ENCODE measurements at regions not wholly inside any gene's neighbourhood (a gene's known extent, or its start where the extent isn't known, plus 50 kb on each side); places are given as distances from the start of the nearest gene placed in this dataset.

DNA sequence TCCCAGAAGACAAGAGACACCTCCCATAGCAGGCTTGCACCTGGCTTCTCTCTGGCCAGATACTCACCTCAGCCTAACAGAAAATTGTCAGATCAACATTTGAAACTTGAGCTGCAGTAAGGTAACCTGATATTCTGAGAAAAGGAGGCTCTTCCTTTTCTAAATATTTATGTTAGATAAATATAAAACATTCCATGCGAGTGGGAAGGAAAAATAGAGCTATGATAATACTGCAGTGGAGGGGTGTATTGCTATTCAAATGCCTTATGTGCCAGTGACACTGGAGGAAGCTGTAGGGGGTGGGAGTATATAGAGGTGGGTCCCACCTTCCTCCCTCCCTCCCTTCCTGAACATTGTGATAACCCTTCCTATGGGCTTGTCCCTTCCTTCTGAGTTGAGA, 515.5 kb upstream of the CHAC2 start:
- 8% methylated on average over 1 of the region's 1 CpG for WGBS (ENCODE audit: missing lambda C conversion rate)
- H3K27ac ChIP-seq: no peak overlapping the region
- H3K4me2 ChIP-seq: no peak overlapping the region
- H3K9me3 ChIP-seq: no peaks in the 10 kb centered on the region
- FAIRE-seq: no peak
- TF ChIP-seq EHMT2 (IDR thresholded peaks at IDR 0.05; ENCODE audit: low read depth): no peak
- TF ChIP-seq HES2 (IDR thresholded peaks at IDR 0.05): no peak
- no peak for TF ChIP-seq HOXB13 (CRISPR knock-in tag; IDR thresholded peaks at IDR 0.05; ENCODE audit: low read depth)
- TF ChIP-seq HOXB5 (CRISPR knock-in tag; IDR thresholded peaks at IDR 0.05): no peak
- TF ChIP-seq ZFP36 (IDR thresholded peaks at IDR 0.05; ENCODE audit: borderline replicate concordance, partially characterized antibody): no peak
- TF ChIP-seq HOXA7 (CRISPR knock-in tag; IDR thresholded peaks at IDR 0.05): no peak
- TF ChIP-seq POLR2AphosphoS2 (conservative IDR thresholded peaks at IDR 0.05; ENCODE audit: low read length): no peak
- DNase-seq (ENCODE audit: low read depth in 1 of 2, low spot score in 1 of 2): no peak
- ATAC-seq: no peak
- H3K4me1 ChIP-seq: no peaks in the 10 kb centered on the region
- ChIA-PET CTCF (no interaction called here), POLR2A (no interaction called here)
- no peak overlapping the region for H3K4me3 ChIP-seq

DNA sequence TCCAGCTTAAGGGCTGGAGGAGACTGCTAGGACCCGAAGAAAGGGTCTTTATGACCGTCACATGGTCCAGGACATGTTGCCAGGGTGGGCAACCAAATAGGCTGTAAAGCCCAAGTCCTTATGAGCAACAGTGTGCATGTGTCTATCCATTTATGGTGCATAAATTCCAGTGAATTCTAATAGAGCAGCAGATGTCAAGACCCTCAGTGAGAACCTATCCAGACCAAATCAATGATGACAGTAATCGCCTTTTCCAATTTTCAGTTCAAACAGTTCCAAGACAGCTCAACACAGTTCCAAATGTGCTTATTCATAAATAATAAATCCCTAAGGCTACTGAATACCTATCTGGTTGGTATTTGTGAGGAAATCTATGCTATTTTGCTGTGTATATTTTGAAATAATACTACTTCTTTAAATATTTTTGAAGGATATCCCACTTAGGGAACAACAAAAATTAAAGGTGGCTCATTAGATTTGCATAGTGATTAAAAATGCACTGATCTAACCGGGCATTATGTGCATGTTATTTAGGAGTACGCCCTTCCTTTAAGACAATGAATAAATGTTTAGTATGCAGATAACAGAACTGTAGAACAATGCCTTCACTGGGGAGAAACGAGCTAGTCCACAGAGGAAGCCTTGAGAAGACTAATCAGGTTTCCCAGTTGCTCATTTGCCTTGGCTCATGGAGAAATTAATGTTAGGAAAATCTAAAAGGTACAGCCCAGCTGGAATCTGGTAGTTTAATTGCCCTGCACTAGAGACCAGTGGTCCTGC, 519.5 kb upstream of the CHAC2 start:
- CTCF ChIA-PET: no interaction called here
- TF ChIP-seq CBX8 (IDR thresholded peaks at IDR 0.05) (no peak), KDM5A (IDR thresholded peaks at IDR 0.05) (no peak), HOXB13 (CRISPR knock-in tag; IDR thresholded peaks at IDR 0.05; ENCODE audit: low read depth) (no peak), ESRRA (IDR thresholded peaks at IDR 0.05; ENCODE audit: borderline replicate concordance, low read length) (no peak), HMGXB4 (CRISPR knock-in tag; IDR thresholded peaks at IDR 0.05; ENCODE audit: borderline replicate concordance) (no peak), KDM1A (IDR thresholded peaks at IDR 0.05; ENCODE audit: low read depth) (no peak), CHD4 (IDR thresholded peaks at IDR 0.05; ENCODE audit: borderline replicate concordance) (no peak), TP53 (CRISPR knock-in tag; IDR thresholded peaks at IDR 0.05) (no peak), HES2 (IDR thresholded peaks at IDR 0.05) (no peak), RNF2 (IDR thresholded peaks at IDR 0.05; ENCODE audit: borderline replicate concordance, low read depth) (no peak), SMC3 (IDR thresholded peaks at IDR 0.05) (no peak), NPAS2 (CRISPR knock-in tag; IDR thresholded peaks at IDR 0.05; ENCODE audit: borderline replicate concordance) (no peak)
- FAIRE-seq (no peak), DNase-seq (ENCODE audit: low read depth in 1 of 2, low spot score in 1 of 2) (no peak), ATAC-seq (no peak)
- Histone ChIP-seq H3K27ac (no peak overlapping the region), H3K9me3 (no peaks in the 10 kb centered on the region), H3K4me2 (no peak overlapping the region), H3K4me3 (no peak overlapping the region), H3K4me1 (no peaks in the 10 kb centered on the region)
- 40% methylated on average over 6 of the region's 6 CpGs for WGBS (ENCODE audit: missing lambda C conversion rate)
- POLR2A ChIA-PET: no interaction called here

DNA sequence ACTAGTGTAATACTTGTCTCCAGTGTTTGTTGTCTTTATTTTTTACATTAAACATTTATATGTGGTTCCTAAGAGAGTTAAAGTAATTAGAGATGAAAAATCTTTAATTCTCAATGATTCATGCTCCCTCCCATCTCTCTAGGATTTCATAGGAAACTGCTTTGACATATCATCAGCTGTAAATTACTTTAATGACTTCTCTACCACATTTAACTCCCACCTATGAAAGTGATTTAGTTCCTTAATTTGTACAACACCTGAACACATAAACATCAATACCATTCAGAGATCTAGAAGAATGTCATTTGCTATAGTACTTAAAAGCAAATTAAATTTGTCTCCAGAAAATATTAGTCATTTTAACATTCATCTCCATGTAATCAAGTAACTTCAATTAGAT, 524.2 kb upstream of the CHAC2 start:
- Histone ChIP-seq H3K4me2 (no peak overlapping the region), H3K9me3 (no peaks in the 10 kb centered on the region), H3K4me3 (no peak overlapping the region), H3K4me1 (no peaks in the 10 kb centered on the region), H3K27ac (no peak overlapping the region)
- ATAC-seq (no peak), DNase-seq (ENCODE audit: low read depth in 1 of 2, low spot score in 1 of 2) (no peak), FAIRE-seq (no peak)
- POLR2A ChIA-PET: no interaction called here
- TF ChIP-seq FOSB (CRISPR knock-in tag; IDR thresholded peaks at IDR 0.05): no peak
- CTCF ChIA-PET: no interaction called here

DNA sequence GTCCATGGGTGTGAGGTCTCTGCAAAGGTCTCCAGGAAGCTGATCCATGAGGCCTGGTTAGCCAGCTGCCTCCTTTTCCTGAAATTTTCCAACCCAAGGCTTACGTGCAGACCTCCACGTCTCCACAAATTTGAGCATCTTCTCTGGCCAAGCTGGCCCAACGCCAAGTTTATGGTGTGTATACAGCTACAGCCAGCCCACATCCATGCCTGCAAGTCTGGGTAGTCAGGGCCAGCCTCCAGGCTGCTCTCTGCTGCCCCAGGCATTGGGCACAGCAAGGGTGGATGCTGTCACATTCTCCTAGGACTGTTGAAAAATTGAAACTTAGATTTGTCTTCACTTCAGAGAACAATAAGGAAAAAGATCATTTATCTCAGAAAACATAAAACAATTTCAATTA, 525.5 kb upstream of the CHAC2 start:
- no peak for DNase-seq (ENCODE audit: low read depth in 1 of 2, low spot score in 1 of 2)
- ChIA-PET CTCF (interaction anchor here (1.7 kb wide), 1 partner anchor 17 kb away, joined by 3 read pairs; no protein-coding TSS in a partner anchor), POLR2A (no interaction called here)
- no peaks in the 10 kb centered on the region for H3K9me3 ChIP-seq
- WGBS (ENCODE audit: missing lambda C conversion rate): 12% methylated on average over 3 of the region's 3 CpGs
- H3K4me3 ChIP-seq: no peak overlapping the region
- no peak for ATAC-seq
- no peak overlapping the region for H3K4me2 ChIP-seq
- no peak for FAIRE-seq
- no peaks in the 10 kb centered on the region for H3K4me1 ChIP-seq
- TF ChIP-seq EHMT2 (IDR thresholded peaks at IDR 0.05; ENCODE audit: low read depth) (no peak), NPAS2 (CRISPR knock-in tag; IDR thresholded peaks at IDR 0.05; ENCODE audit: borderline replicate concordance) (no peak)
- TF ChIP-seq, protein P1, sequence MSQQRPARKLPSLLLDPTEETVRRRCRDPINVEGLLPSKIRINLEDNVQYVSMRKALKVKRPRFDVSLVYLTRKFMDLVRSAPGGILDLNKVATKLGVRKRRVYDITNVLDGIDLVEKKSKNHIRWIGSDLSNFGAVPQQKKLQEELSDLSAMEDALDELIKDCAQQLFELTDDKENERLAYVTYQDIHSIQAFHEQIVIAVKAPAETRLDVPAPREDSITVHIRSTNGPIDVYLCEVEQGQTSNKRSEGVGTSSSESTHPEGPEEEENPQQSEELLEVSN (IDR thresholded peaks at IDR 0.05; ENCODE audit: borderline replicate concordance, low read depth): no peak
- no peak overlapping the region for H3K27ac ChIP-seq

All from A549 (cell line).